Kidney (tissue), 13 donors: ENCODE measurements at regions not wholly inside any gene's neighbourhood (a gene's known extent, or its start where the extent isn't known, plus 50 kb on each side); places are given as distances from the start of the nearest gene placed in this dataset.

Experiments
- DNase-seq, 5 donors: peaks; one replicate each; pipeline ENCODE4 v3.0.0-alpha.2; 2013 to 2020
- FAIRE-seq: peaks from 2 replicates; lab custom pipeline; 2012; peaks lifted over from hg19 to GRCh38; lab: Jason Lieb, UNC
- H3K27ac ChIP-seq, 2 donors: one replicate each; pipeline ENCODE4 v1.7.0; 2013; ENCODE audit warnings: low read depth in 2 of 2, low read length in 2 of 2, inconsistent platforms in 1 of 2
- H3K27me3 ChIP-seq: one replicate; pipeline ENCODE4 v1.7.1; 2013; ENCODE audit warnings: low read length, inconsistent platforms; ENCODE audit not compliant: control insufficient read depth, insufficient read depth
- H3K36me3 ChIP-seq, 3 donors: one replicate each; pipeline versions ENCODE4 v1.7.0 to v1.7.1; 2013; ENCODE audit warnings: low read length in 3 of 3, control low read depth in 1 of 3, inconsistent platforms in 1 of 3; ENCODE audit not compliant: insufficient read depth in 3 of 3, control insufficient read depth in 2 of 3
- H3K4me1 ChIP-seq, 3 donors: one replicate each; pipeline versions ENCODE4 v1.7.0 to v1.7.1; 2013; ENCODE audit warnings: low read length in 3 of 3, inconsistent platforms in 1 of 3, low read depth in 1 of 3; ENCODE audit not compliant: control insufficient read depth in 2 of 3, insufficient read depth in 2 of 3
- H3K4me3 ChIP-seq, 3 donors: one replicate each; pipeline versions ENCODE4 v1.7.0 to v1.8.1; 2013; ENCODE audit warnings: low read length in 3 of 3, control low read depth in 1 of 3, inconsistent platforms in 1 of 3
- H3K9ac ChIP-seq, 3 donors: one replicate each; pipeline versions ENCODE4 v1.7.0 to v1.7.1; 2013; ENCODE audit warnings: low read length in 3 of 3, control low read depth in 1 of 3, inconsistent platforms in 1 of 3
- H3K9me3 ChIP-seq, 3 donors: one replicate each; pipeline versions ENCODE4 v1.7.0 to v1.7.1; 2013; ENCODE audit warnings: low read length in 3 of 3, control low read depth in 1 of 3, inconsistent platforms in 1 of 3; ENCODE audit not compliant: control insufficient read depth in 2 of 3, insufficient read depth in 1 of 3
- intact Hi-C: fragments of 100-400 bp; cut with DNase I; formaldehyde crosslinking; loops from one replicate; pipeline ENCODE4 v1.11.1; 2022
- TF ChIP-seq, protein P1 (sequence below): IDR thresholded peaks from 3 replicates; pipeline ENCODE4 v1.5.1; 2012; ENCODE audit warnings: mild to moderate bottlenecking, moderate library complexity, borderline replicate concordance; ENCODE audit not compliant: insufficient read depth; ENCODE audit errors: extremely low read depth
- donor health status: control.
- donor health status: control.
- donor health status: control.
- donor health status: control.
- donor health status: control.
- donor health status: DM: yes; HTN: yes; CAD: no.
- donor health status: Normal renal cell carcinoma (clear cell type).

DNA sequence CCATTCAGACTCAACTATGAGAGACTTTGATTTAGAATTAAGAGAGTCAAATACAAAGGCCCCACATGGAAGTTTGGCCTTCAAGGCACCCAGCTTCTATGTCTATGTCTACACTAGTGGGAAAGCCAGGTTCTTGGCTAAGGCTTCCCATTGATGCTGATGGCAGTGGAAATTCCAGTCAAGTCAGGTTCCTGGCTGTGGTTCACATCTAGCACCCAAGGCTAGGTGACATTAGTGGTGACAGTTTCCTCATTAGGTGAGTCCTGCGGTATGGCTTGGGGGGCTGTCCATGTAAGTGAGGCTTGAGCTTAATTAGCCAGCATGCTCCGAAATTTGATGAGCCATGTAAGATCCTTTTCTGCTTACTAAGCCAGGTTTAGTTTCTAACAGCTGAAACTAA is 460.9 kb downstream of the RMST start:
- FAIRE-seq, result no peak
- intact Hi-C loops, result no loop called here
- no peak overlapping the region for H3K27ac ChIP-seq

DNA sequence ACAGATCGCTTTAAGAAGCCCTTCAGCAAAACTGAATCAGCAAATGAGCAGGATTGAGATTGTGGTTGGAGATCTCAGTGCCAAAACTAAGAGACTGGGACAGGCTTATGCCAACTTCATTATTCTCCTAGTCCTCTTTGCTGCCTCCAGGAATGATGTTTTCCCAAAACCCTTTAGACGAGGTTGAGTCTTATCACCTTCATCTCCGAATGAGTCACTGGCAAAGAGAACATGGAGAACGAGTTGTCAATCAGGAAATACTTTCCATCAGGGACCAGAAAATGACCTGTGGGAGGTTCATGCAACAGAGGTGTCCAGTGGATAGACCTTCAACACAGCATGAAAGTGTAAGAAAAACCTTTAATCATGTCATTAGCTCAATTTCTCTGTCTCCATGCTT is 461.5 kb downstream of the RMST start:
- DNase-seq (no peak), FAIRE-seq (no peak)
- TF ChIP-seq, protein P1, sequence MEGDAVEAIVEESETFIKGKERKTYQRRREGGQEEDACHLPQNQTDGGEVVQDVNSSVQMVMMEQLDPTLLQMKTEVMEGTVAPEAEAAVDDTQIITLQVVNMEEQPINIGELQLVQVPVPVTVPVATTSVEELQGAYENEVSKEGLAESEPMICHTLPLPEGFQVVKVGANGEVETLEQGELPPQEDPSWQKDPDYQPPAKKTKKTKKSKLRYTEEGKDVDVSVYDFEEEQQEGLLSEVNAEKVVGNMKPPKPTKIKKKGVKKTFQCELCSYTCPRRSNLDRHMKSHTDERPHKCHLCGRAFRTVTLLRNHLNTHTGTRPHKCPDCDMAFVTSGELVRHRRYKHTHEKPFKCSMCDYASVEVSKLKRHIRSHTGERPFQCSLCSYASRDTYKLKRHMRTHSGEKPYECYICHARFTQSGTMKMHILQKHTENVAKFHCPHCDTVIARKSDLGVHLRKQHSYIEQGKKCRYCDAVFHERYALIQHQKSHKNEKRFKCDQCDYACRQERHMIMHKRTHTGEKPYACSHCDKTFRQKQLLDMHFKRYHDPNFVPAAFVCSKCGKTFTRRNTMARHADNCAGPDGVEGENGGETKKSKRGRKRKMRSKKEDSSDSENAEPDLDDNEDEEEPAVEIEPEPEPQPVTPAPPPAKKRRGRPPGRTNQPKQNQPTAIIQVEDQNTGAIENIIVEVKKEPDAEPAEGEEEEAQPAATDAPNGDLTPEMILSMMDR, result no peak
- intact Hi-C loops, result no loop called here
- no peak overlapping the region for H3K9ac ChIP-seq
- no peak overlapping the region for H3K27ac ChIP-seq
- no peaks in the 10 kb centered on the region for H3K36me3 ChIP-seq
- no peaks in the 10 kb centered on the region for H3K27me3 ChIP-seq
- no peaks in the 10 kb centered on the region for H3K4me1 ChIP-seq
- no peak overlapping the region for H3K4me3 ChIP-seq
- no peaks in the 10 kb centered on the region for H3K9me3 ChIP-seq

More for the DNA sequence above, 460.9 kb downstream of the RMST start:
- TF ChIP-seq, protein P1, result no peak
- Histone ChIP-seq H3K36me3 (no peaks in the 10 kb centered on the region), H3K9ac (no peak overlapping the region), H3K4me3 (no peak overlapping the region), H3K27me3 (no peaks in the 10 kb centered on the region), H3K9me3 (no peaks in the 10 kb centered on the region), H3K4me1 (no peaks in the 10 kb centered on the region)
- no peak for DNase-seq

DNA sequence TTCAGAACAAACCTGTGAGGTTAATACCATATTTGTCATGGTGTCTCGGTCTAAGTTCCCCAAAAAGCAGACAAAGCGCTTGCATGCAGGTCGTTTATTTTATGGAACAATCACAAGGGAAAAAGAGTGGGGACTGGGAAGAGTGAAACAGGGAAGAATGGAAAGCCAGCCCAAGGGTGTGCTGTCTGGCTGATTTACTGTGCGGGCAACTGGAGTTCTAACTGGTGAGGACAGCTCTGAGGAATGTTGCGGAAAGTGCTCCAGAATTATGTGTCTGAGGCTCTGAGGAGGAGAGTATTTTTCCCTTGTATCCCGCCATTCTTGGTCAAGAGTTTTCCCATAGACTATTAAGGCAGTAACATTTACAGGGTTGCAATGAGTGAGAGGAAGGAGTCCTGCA is 465.4 kb downstream of the RMST start:
- Histone ChIP-seq H3K4me3 (no peak overlapping the region), H3K27ac (no peak overlapping the region), H3K36me3 (no peaks in the 10 kb centered on the region), H3K9me3 (no peaks in the 10 kb centered on the region), H3K9ac (no peak overlapping the region), H3K27me3 (no peaks in the 10 kb centered on the region), H3K4me1 (no peaks in the 10 kb centered on the region)
- FAIRE-seq (no peak), DNase-seq (peak in 3 of 5 donors; percentile 14 to 37 (median 32))
- intact Hi-C loops, result no loop called here
- TF ChIP-seq, protein P1, result no peak

DNA sequence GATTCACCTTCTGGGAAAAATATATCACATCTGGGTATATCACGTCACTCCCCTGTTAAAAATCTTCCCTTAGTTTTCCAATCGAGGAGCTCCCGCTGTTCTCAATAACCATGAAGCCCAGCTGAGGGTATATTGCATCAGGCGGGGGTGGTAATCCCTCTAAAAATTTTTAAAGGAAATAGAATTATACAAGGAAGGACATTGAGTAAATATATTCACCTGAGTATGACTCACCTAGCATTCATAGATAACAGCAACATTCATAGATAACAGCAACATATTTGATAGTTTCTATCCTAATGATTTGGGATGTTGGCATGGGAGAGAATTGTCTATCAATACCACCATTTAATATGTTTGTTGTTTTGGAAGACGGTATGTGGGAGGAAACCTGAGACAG is 473.6 kb downstream of the RMST start:
- TF ChIP-seq, protein P1, result no peak

More for the DNA sequence above, 473.6 kb downstream of the RMST start:
- Histone ChIP-seq H3K27me3 (no peaks in the 10 kb centered on the region), H3K9ac (no peak overlapping the region), H3K9me3 (no peaks in the 10 kb centered on the region), H3K27ac (no peak overlapping the region), H3K36me3 (no peaks in the 10 kb centered on the region), H3K4me1 (no peaks in the 10 kb centered on the region), H3K4me3 (no peak overlapping the region)
- DNase-seq, result no peak
- intact Hi-C loops, result no loop called here
- no peak for FAIRE-seq
